NOMO-1 (cell line): ENCODE measurements at regions not wholly inside any gene's neighbourhood (a gene's known extent, or its start where the extent isn't known, plus 50 kb on each side); places are given as distances from the start of the nearest gene placed in this dataset.
"Not testable (repeated sequence)": the region's sequence is repeated elsewhere in the genome, so short reads cannot be mapped to it uniquely, and the experiment has no call there.

ENCODE experiments used
- DNase-seq, 2 experiments: peaks; one replicate each; lab custom pipeline; 2025; ENCODE audit not compliant: unreplicated experiment in 2 of 2; lab: John Stamatoyannopoulos, UW

- DNase-seq, result no peak
These were observed 235.4 kb upstream of the IRAK1BP1 start for GRCh38 chr6:78631976-78632375.

GRCh38 chr6:78639111-78640110 lies 227.9 kb upstream of the IRAK1BP1 start:
- no peak for DNase-seq

GRCh38 chr6:78643976-78644375 lies 223.4 kb upstream of the IRAK1BP1 start:
- not testable (repeated sequence) for DNase-seq

- not testable (repeated sequence) for DNase-seq
These were observed 220.6 kb upstream of the IRAK1BP1 start for GRCh38 chr6:78646542-78647415.

GRCh38 chr6:78665819-78666218 lies 201.5 kb upstream of the IRAK1BP1 start:
- not testable (repeated sequence) for DNase-seq

GRCh38 chr6:78666764-78667163 lies 200.6 kb upstream of the IRAK1BP1 start:
- DNase-seq, result no peak

- DNase-seq, result no peak
These were observed 197.2 kb upstream of the IRAK1BP1 start for GRCh38 chr6:78670156-78670555.

- no peak for DNase-seq
These were observed 196.5 kb upstream of the IRAK1BP1 start for GRCh38 chr6:78670802-78671201.

GRCh38 chr6:78676069-78677007 lies 191.0 kb upstream of the IRAK1BP1 start:
- DNase-seq, result not testable (repeated sequence)

- no peak for DNase-seq
These were observed 178.7 kb upstream of the IRAK1BP1 start for GRCh38 chr6:78688668-78689067.

GRCh38 chr6:78693835-78694234 lies 173.5 kb upstream of the IRAK1BP1 start:
- no peak for DNase-seq

- DNase-seq, result not testable (repeated sequence)
These were observed 172.7 kb upstream of the IRAK1BP1 start for GRCh38 chr6:78694628-78695027.

- no peak for DNase-seq
These were observed 166.4 kb upstream of the IRAK1BP1 start for GRCh38 chr6:78700991-78701390.

GRCh38 chr6:78701407-78701806 lies 165.9 kb upstream of the IRAK1BP1 start:
- no peak for DNase-seq

GRCh38 chr6:78709021-78709420 lies 158.3 kb upstream of the IRAK1BP1 start:
- DNase-seq, result no peak

- no peak for DNase-seq
These were observed 153.8 kb upstream of the IRAK1BP1 start for GRCh38 chr6:78713564-78713963.

- no peak for DNase-seq
These were observed 123.2 kb upstream of the IRAK1BP1 start for GRCh38 chr6:78744144-78744543.

GRCh38 chr6:78746457-78746856 lies 120.9 kb upstream of the IRAK1BP1 start:
- no peak for DNase-seq

GRCh38 chr6:78749326-78749725 lies 118.0 kb upstream of the IRAK1BP1 start:
- no peak for DNase-seq

- DNase-seq, result not testable (repeated sequence)
These were observed 109.0 kb upstream of the IRAK1BP1 start for GRCh38 chr6:78758297-78758798.
